AG09309 (cell line): ENCODE measurements at regions not wholly inside any gene's neighbourhood (a gene's known extent, or its start where the extent isn't known, plus 50 kb on each side); places are given as distances from the start of the nearest gene placed in this dataset.

Source experiments
- DNase-seq: peaks from one replicate; pipeline ENCODE4 v3.0.0-alpha.2; 2010; ENCODE audit warnings: low read depth
- H3K4me3 ChIP-seq: 2 replicates; pipeline ENCODE4 v1.5.1; 2011; ENCODE audit warnings: mild to moderate bottlenecking, low read depth, low read length, moderate library complexity; ENCODE audit not compliant: control insufficient read depth
- TF ChIP-seq, protein P1 (sequence below): IDR thresholded peaks from 2 replicates; pipeline ENCODE4 v1.5.1; 2011; ENCODE audit warnings: mild to moderate bottlenecking, low read depth, low read length, inconsistent platforms; ENCODE audit not compliant: insufficient read depth, control insufficient read depth; ENCODE audit errors: missing control alignments

DNA sequence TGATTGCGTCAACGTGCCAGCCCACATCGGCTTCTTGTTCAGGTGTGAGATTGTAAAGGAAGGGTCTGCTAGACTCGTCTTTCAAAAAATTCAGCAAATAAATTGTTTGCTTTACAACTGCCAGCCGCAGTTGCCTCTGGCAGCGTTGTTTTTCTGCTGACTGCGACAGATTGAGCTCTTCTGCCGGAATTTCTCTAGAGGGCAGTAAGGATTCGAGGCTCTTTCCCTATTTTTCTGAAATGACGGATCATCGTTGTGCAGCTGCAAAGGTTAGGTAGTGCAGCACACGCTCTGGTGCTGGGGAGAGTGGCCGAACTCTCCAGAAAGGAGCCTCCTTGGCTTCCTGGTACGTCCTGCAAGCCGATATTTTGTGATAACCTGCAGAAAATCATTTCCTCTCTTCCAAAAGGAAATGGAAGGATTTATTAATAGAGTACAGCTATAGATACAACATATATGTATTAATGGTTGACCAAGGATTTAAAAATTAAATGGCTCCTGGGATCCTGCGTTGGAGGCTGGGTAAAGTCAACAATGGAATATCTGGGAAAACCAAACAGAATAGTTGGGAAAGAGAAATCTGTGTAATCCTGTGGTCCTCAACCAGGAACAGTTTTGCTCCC is 121.9 kb upstream of the ZFP64 start:
- TF ChIP-seq, protein P1, sequence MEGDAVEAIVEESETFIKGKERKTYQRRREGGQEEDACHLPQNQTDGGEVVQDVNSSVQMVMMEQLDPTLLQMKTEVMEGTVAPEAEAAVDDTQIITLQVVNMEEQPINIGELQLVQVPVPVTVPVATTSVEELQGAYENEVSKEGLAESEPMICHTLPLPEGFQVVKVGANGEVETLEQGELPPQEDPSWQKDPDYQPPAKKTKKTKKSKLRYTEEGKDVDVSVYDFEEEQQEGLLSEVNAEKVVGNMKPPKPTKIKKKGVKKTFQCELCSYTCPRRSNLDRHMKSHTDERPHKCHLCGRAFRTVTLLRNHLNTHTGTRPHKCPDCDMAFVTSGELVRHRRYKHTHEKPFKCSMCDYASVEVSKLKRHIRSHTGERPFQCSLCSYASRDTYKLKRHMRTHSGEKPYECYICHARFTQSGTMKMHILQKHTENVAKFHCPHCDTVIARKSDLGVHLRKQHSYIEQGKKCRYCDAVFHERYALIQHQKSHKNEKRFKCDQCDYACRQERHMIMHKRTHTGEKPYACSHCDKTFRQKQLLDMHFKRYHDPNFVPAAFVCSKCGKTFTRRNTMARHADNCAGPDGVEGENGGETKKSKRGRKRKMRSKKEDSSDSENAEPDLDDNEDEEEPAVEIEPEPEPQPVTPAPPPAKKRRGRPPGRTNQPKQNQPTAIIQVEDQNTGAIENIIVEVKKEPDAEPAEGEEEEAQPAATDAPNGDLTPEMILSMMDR = peak; percentile 61
- no peak for DNase-seq
- H3K4me3 ChIP-seq = no peak overlapping the region

DNA sequence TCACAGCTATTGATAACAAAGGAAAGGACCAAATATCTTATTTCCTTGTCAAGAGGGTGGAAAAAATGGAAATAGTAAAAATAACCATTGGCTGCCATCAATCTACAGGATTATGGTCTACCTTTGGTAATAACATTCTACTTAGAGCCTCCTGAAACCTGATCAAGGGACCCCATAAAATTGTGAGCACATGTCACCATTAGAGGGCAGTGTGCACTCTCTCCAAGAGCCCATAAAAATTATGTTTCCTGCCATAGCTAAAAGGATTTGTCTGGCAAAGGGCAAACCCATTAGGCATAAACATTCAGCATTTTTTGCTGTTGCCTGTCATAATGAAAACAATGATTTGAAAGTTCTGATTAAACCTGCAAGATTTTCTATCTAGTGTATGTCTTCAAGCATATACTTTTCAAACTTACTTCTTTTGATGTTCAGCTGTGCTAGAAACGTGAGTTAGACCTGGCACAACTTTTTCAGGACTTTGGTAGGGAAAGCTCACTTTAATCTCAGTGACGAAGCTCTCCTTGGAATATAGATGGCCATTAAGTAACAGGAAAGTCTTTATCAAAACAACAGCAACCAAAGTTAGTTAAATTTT is 120.7 kb upstream of the ZFP64 start:
- TF ChIP-seq, protein P1 = peak; percentile 78
- H3K4me3 ChIP-seq = no peak overlapping the region
- peak; percentile 14 for DNase-seq

DNA sequence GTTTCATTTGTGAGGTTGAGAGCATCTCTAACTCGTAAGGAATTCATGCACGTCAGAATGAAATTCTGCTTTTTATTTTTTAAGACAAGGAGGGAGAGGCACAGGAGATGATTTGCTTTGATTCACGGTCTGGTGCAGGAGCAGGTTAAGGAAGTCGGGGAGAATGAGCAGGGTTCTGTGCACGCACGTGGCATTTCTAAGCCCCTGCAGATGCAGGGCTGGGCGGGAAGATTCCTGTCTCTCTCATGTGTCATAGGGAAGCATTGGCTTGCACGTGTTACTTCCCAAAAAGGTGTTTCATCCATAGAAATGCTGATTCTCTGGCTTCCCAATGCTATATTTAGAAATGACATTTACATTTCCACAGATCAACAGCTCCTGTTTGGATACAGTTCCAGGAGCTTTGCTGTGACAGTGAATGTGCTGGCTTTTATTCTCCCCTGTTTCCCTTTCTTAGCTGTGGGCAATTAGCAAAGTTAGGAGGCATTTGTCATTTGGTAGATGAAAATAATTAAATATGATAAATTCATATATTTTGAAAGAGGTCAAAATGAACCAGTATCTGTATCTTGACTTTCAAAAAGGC is 119.7 kb upstream of the ZFP64 start:
- DNase-seq = no peak
- TF ChIP-seq, protein P1 = no peak
- H3K4me3 ChIP-seq = no peak overlapping the region

DNA sequence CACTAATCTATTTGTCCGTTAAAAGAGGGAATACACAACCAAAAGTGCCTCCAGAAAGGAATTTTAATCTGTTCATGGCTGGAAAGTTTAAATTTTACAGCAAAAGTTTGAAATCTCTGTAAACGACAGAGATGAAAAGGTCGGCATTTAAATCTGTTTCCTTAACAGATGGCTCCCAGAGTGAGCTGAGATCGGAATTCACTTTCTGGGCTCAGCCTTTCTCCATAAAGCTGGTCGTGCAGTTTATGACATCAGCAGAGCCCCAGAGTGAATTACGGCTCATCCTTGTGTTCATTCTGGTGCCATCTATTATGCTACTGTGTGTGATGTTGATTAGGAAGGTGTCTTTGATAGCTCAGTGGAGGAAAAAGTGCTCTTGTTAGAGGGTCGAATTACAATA is 117.6 kb upstream of the ZFP64 start:
- DNase-seq = no peak
- TF ChIP-seq, protein P1 = no peak
- no peak overlapping the region for H3K4me3 ChIP-seq

DNA sequence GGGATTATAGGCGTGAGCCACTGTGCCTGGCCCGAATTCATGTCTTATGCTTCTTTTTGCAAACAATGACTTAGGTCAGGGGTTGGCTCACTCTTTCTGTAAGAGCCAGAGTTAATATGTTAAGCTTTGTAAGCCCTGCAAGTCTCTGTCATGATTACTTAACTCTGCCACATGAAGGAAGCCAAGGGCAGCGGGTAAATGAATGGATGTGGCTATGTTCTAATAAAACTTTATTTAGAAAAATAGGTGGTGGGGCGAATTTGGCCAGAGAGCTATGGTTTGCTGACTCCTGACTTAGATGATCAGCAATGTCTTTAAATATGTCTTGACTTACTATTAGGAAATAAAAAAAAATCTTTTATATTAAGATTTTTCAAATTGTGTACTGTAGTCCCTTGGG is 114.9 kb upstream of the ZFP64 start:
- no peak for DNase-seq
- no peak overlapping the region for H3K4me3 ChIP-seq
- TF ChIP-seq, protein P1 = no peak

DNA sequence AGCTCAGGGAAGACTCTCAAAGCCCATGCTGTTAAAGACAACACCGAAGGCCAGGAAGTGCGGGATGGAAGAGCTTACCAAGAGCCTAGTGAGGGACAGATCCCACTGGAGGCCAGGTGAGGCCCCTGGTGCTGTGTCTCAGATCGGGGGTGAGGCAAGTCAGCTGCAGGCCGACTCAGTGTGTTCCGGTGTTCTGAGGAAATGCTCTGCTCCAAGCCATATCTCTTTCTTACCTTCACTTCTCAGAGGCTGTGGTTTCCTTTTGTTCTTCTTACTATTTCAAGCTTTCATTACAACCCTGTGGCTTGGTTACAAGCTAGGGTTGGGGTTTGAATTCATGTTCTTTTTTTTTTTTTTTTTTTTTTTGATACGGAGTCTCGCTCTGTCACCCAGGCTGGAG is 114.3 kb upstream of the ZFP64 start:
- H3K4me3 ChIP-seq = no peak overlapping the region
- no peak for DNase-seq
- TF ChIP-seq, protein P1 = no peak
